Fibroblast of mammary gland (primary cell): ENCODE measurements at regions not wholly inside any gene's neighbourhood (a gene's known extent, or its start where the extent isn't known, plus 50 kb on each side); places are given as distances from the start of the nearest gene placed in this dataset.

Source experiments
- DNase-seq: peaks from one replicate; pipeline ENCODE4 v3.0.0-alpha.2; 2010; ENCODE audit warnings: low read depth
- H3K4me3 ChIP-seq: 2 replicates; pipeline ENCODE4 v1.5.1; 2011; ENCODE audit warnings: low read depth, mild to moderate bottlenecking, low read length, moderate library complexity; ENCODE audit not compliant: control insufficient read depth
- CTCF ChIP-seq: conservative IDR thresholded peaks from 2 replicates; pipeline ENCODE4 v1.5.1; 2011; ENCODE audit warnings: low read depth, low read length, inconsistent platforms; ENCODE audit not compliant: control insufficient read depth, insufficient read depth

GRCh38 chr7:91323626-91324158, 59.5 kb downstream of the FZD1 start:
- DNase-seq, result no peak
- H3K4me3 ChIP-seq, result no peak overlapping the region
- TF ChIP-seq CTCF, result no peak

- H3K4me3 ChIP-seq, result no peak overlapping the region
- TF ChIP-seq CTCF, result no peak
- DNase-seq, result no peak
These were observed 60.4 kb downstream of the FZD1 start for GRCh38 chr7:91324663-91325062.

- peak; percentile 58 for DNase-seq
- no peak for TF ChIP-seq CTCF
- no peak overlapping the region for H3K4me3 ChIP-seq
These were observed 61.5 kb downstream of the FZD1 start for GRCh38 chr7:91325726-91326125.

GRCh38 chr7:91326516-91327199, 62.4 kb downstream of the FZD1 start:
- no peak overlapping the region for H3K4me3 ChIP-seq
- DNase-seq, result no peak
- no peak for TF ChIP-seq CTCF

GRCh38 chr7:91327346-91327745, 63.1 kb downstream of the FZD1 start:
- H3K4me3 ChIP-seq, result no peak overlapping the region
- no peak for TF ChIP-seq CTCF
- no peak for DNase-seq

GRCh38 chr7:91329571-91329970, 65.3 kb downstream of the FZD1 start:
- no peak for DNase-seq
- no peak for TF ChIP-seq CTCF
- H3K4me3 ChIP-seq, result no peak overlapping the region
